Activated naive CD4-positive, alpha-beta T cell treated with anti-CD3 and anti-CD28 coated beads, Interleukin-2, amount 50 U/mL, for 72 hours (primary cell): ENCODE measurements at regions not wholly inside any gene's neighbourhood (a gene's known extent, or its start where the extent isn't known, plus 50 kb on each side); places are given as distances from the start of the nearest gene placed in this dataset.

ENCODE experiments used
- ATAC-seq, 2 donors: fragments of 150-1000 bp; cut with Tn5 transposase; 2 replicates each; pipeline ENCODE4 v1.10.0; 2021; ENCODE audit warnings: mild to moderate bottlenecking in 2 of 2, moderate library complexity in 2 of 2
- DNase-seq, 2 donors: peaks; one replicate each; pipeline ENCODE4 v3.0.0; 2021 to 2022; ENCODE audit warnings: low spot score in 2 of 2
- H3K27ac Mint-ChIP-seq, 2 donors: one replicate each; pipeline ENCODE4 v1.8.0; 2022; ENCODE audit warnings: mild to moderate bottlenecking in 2 of 2, mixed read lengths in 2 of 2
- H3K36me3 Mint-ChIP-seq, 2 donors: one replicate each; pipeline ENCODE4 v1.8.0; 2022; ENCODE audit warnings: mixed read lengths in 2 of 2
- H3K9me3 Mint-ChIP-seq, 2 donors: one replicate each; pipeline ENCODE4 v1.8.0; 2022; ENCODE audit warnings: mixed read lengths in 2 of 2

- Mint-ChIP-seq H3K9me3 (no peaks in the 10 kb centered on the region), H3K27ac (no peak overlapping the region), H3K36me3 (no peaks in the 10 kb centered on the region)
- ATAC-seq (no peak), DNase-seq (no peak)
Observed at GRCh38 chr6:167240034-167240541, 51.0 kb upstream of the UNC93A start.
